Fibroblast of skin of scalp (primary cell): ENCODE measurements at regions not wholly inside any gene's neighbourhood (a gene's known extent, or its start where the extent isn't known, plus 50 kb on each side); places are given as distances from the start of the nearest gene placed in this dataset.
"Not testable (repeated sequence)": the region's sequence is repeated elsewhere in the genome, so short reads cannot be mapped to it uniquely, and the experiment has no call there.

Experiments used
- DNase-seq: peaks from one replicate; pipeline ENCODE4 v3.0.0-alpha.2; 2013

DNA sequence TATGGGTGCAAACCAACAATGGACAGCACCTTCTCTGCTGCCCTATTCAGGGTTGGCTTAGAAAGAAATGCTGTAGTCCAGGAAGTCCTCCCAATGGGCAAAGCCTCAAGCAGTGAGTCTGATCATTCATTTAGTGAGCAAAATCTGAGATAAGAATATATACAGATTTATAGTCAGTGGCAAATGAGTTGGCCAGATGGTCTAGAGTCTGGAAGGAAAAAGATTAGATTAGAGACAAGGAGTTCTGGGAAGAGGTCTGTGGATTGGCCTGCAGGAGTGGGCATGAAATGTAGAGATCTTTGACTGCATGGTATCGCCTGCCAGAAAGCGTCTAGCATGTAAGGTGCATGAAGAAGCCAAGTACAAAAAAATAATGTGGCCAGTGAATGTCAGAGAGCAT lies 201.9 kb upstream of the PTER start:
- DNase-seq, result no peak

DNA sequence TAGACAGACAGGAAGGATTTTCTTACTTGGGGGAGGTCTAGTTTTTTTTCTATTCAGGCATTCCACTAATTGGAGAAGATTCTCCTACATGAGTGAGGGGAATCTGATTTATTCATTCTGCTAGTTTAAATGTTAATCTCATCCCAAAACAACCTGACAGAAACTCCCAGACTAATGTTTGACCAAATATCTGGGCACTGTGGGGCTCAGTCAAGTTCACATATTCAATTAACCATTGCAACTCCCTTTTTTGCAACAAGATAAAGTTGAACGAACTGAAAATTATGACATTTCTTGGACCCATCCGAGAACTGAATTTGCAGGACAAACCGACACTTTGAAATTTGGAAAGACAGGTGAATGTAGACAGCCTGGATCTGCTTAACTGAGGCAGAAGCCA lies 194.4 kb upstream of the PTER start:
- no peak for DNase-seq

DNA sequence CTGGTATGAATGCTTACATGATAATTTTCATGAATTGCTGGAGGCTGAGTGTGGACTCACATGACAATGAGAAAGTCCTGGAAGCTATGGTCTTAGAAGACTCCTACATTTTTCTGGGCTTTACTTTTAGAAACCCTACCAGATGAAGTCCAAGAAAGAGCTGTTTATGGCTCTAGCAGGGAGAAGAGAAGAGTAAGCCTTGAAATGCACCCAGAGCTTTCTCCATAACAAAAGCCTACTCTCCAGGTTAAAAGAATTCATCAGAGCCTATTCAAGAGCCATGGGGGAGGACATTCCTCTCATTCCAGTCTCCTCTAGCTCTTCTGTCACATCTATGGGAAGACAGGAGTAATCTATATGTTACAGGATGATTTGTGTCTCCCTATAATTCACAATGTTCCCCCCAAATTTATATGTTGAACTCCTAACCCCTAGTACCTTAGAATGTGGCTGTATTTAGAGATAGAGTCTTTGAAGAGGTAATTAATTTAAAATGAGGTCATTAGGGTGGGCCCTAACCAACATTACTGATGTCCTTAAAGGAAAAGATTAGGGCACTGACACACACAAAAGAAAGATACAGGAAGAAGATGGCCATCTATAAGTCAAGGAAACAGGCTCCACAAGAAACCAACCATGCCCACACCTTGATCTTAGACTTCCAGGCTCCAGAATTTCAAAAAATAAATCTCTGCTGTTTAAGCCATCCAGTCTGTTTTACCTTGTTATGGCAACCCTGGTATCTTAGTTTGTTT lies 193.8 kb upstream of the PTER start:
- no peak for DNase-seq

- not testable (repeated sequence) for DNase-seq
These were observed 186.7 kb upstream of the PTER start for GRCh38 chr10:16250136-16250535.

DNA sequence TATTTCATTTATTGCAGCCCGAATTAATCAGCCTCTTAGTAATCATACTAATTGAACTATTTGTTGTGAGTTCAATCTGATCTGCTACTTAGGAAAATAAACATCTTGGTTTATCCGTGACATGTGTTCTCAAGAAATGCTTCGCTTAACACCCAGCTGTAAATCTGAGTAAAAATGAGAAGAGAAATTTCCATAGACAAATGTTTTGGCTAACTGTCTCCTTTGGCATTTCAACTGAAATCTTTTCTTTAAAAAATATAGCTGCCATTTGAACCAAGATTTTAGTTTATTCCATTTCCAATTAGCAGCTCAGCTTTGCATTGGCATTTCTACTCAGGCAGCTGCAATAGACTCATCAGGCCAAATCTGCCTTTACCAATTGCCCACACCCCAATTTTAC lies 180.5 kb upstream of the PTER start:
- DNase-seq, result no peak

DNA sequence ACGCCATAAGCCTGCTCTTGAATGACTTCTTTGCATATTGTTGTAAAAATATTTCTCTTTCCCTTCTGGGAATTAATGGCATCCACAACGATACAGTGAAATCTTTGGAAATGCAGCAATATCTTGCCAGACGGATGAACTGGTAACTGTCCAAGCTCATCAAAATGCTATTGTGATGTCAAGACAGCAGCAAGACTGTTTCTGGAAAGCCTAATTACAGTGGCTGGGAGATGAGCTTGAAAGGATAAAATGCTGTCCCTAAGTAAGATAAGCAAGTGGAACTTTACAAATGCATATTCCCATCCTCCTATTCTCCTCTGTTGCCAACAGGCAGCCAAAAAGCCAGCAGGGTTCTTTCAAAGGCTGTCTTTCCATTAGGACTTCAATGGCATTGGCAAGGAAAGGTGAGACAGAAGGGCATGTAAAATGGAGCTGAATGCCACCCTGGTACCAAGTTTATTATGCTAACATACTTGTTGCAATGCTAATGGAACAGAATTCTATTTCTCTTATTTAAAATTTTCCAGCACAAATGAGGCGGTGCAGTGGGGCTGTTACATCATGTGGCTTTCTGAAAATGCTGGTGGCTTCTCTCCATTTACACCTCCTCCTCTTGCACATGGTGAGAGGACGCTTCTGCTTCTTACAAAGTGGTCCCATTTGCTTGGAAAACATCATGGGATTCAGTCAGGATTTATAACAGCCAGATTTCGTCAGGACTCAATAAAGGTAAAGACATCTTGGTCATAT lies 178.3 kb upstream of the PTER start:
- no peak for DNase-seq

DNA sequence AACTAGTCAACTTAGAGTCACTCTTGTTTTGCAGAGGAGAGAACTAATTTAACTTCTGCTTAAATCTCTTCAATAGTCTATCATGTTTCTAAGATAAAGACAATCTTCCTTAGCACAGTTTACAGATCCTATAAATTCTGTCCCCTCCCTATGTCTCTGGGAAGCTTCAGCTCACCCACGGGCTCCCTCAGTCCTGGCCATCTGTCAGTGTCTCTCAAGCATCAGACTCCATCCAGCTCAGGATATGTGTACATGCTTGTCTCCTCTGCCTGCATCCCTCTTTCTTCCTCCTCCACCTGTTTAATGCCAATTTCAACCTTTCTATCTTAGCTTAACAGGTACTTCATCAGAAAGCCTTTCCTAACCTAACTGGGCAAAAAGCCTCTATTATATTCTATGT lies 177.1 kb upstream of the PTER start:
- no peak for DNase-seq

DNA sequence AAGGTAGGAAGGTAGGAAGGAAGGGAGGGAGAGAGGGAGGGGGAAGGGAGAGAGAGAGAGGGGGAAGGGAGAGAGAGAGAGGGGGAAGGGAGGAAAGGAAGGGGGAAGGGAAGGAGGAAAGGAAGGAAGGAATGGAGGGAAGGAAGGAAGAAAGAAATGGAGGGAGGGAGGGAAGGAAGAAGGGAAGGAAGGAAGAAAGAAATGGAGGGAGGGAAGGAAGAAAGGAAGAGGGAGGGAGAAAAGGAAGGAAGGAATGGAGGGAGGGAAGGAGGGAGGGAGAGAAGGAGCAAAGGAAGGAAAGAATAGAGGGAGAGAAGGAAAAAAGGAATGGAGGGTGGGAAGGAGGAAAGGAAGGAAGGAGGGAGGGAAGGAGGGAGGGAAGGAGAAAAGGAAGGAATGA lies 176.4 kb upstream of the PTER start:
- no peak for DNase-seq

GRCh38 chr10:16271571-16271970 lies 165.2 kb upstream of the PTER start:
- DNase-seq, result no peak

DNA sequence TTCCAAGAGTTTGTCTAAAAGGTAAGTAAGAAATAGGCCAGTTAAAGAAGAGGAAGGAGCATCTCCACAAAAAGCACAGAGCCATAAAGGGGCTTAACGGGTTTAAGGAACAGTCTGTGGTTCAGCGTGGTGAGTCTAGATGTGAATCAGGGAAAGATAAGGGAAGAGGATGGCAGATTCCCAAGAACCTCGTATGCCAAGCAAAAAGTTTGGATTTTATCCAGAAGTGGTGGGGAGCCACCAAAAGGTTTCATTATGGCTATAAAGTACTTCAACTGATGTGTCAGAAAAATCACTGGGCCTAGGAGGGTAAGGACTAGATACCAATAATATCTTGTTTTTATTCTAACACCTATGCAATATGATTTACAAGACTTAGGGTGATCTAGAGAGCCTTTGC lies 161.9 kb upstream of the PTER start:
- no peak for DNase-seq

- no peak for DNase-seq
These were observed 156.2 kb upstream of the PTER start for GRCh38 chr10:16280595-16280994.

- DNase-seq, result no peak
These were observed 144.4 kb upstream of the PTER start for GRCh38 chr10:16292366-16292765.

DNA sequence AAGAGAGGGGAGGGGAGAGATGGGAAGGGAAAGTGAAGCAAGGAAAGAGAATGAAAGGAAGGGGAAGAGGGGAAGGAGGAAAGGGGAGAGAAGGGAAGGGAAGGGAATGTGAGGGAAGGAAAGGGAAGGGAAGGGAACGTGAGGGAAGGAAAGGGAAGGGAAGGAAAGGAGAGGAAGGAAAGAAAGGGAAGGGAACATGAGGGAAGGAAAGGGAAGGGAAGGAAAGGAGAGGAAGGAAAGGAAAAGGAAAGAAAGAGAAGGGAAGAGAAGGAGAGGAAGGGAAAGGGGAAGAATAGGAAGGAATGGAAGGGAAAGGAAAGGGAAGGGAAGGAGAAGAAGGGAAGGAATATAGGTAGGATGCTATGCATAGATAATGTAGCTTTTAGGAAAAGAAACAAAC lies 139.7 kb upstream of the PTER start:
- DNase-seq, result no peak

DNA sequence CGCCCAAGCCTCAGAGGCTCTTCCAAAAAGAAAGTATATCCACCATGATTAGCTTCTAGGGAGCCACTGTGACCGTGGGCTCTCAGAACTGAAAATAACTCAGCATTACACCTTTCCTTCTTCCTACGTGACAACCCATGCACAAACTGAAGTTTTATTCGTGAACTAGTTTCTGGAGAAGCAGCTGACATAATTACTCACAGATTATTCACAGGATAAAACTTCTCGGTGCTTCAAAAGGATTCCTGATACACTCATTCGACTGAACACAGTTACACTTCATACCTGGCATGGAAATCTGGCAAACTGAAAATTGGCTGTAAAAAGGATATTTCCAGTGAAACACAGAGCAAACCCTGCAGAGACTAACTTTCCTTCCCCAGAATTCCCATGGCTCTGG lies 139.2 kb upstream of the PTER start:
- no peak for DNase-seq

- no peak for DNase-seq
These were observed 132.5 kb upstream of the PTER start for GRCh38 chr10:16304311-16304710.

DNA sequence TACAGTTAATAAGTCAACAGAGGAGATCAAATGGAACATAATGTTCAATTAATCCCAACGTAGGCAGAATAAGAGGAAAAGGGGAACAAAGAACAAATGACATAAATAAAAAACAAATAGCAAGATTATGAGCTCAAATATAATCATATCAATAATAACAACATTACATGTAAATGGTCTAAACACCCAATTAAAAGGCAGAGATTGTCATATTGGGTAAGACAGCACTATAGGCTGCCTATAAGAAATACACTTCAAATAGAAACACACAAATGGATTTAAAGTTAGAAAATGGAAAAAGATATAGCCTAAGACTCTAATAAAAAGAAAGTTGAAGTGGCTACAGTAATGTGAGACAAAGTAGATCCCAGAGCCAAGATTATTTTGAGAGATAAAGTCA lies 126.4 kb upstream of the PTER start:
- no peak for DNase-seq

DNA sequence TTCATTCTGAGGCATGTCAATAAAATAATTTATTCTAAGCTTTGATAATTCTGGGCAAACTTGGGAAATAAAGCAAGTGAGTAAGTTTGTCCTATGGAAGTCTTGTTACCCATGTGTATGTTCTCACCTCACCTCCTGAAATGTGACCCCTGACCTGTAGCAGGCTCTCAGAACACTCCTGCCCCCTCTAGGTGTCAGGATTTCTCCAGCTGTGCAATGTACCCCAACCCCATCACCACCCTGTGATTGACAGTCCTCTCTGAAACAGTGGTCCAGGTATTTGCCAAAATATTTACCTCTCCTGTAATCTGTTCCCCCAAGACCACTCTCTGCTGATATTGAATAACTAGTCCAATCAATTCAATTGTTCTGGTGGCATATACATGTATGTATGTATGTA lies 122.6 kb upstream of the PTER start:
- no peak for DNase-seq

DNA sequence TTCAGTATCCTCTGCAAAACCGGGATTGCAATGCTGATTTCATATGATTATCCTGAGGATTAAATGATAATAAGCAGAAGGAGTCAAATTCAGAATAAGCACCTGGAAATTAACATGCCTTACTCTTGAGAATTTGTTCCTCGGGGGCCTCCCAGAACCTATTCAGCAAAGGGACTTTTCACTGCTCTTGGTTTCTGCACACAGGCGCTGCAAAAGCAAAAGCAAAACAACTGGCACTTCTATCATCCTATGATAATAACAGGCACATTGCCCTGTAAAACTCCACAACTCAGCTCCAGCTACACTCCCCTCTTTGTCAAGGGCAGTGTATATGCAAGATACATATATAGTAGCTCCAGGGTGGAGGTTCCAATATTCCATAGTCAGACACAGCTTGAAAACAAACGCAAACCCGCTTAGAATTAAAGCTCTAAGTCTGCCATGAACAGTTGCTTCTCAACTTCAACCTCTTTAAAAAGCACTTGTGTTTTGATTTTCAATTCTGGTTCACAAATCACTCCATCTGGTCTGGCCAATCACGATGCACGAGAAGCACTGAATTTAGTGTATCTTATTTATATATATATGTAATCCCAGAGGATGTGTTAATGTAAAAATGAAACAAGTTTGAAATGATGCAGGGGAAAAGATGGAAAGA lies 119.9 kb upstream of the PTER start:
- no peak for DNase-seq

GRCh38 chr10:16341637-16342036 lies 95.2 kb upstream of the PTER start:
- DNase-seq, result no peak

DNA sequence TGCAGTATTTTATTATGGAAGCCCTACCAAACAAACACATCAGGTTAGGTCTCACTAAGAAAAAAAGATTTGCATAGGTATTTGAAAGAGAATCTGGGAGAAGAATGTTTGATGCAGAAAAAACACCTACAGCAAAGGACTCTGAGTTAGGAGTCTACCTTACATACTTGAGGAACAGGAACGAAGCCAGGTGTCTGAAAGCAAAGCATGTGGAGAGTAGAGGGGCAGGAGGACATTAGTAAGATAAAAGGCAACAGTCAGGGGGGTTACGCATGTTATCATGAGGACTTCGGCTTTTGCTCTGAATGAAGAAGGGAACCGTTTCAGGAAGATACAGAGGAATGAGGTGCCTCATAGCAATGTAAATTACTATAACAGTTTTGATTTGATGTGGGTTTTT lies 87.9 kb upstream of the PTER start:
- no peak for DNase-seq

DNA sequence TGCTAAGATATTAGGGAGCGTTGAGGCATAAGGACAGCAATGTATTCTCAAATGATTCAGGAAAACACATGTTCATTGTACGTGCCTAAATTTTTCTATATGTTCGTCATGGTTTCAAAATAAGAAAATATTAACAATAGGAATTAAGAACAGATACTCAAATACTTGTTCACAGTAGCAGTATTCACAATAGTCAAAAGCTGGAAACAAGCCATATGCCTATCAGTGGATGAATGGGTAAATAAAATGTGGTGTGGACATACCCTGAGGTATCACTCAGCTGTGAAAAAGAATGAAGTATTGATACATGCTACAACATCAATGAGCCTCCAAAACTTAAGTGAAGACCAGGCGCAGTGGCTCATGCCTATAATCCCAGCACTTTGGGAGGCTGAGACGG lies 84.7 kb upstream of the PTER start:
- DNase-seq, result no peak

DNA sequence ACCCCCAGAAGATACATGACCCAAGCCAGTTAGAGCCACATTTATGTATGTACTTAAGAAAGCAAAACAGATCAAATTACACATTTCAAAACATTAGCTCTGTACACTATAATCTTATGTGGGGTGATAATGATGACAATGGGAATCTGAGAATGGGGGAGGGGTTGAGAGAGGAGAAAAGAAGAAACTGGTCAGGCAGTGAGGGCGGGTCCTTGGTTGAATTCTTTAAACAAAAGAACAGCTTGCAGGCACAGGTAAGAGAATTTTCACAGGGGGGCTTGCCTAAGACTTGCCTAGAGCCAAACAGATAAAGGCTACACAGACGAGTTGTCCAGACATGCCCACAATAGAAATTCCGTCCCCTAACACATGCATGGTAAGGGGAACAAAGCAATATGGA lies 76.8 kb upstream of the PTER start:
- DNase-seq, result no peak

- no peak for DNase-seq
These were observed 76.4 kb upstream of the PTER start for GRCh38 chr10:16360425-16360824.

- DNase-seq, result no peak
These were observed 75.7 kb upstream of the PTER start for GRCh38 chr10:16361086-16361485.
